H9 (cell line): ENCODE measurements at regions not wholly inside any gene's neighbourhood (a gene's known extent, or its start where the extent isn't known, plus 50 kb on each side); places are given as distances from the start of the nearest gene placed in this dataset.
"Not testable (repeated sequence)": the region's sequence is repeated elsewhere in the genome, so short reads cannot be mapped to it uniquely, and the experiment has no call there.

Experiments
- DNase-seq: peaks from one replicate; pipeline ENCODE4 v3.0.0-alpha.2; 2017
- H2AFZ ChIP-seq: one replicate; pipeline ENCODE4 v1.6.1; 2013; ENCODE audit warnings: mild to moderate bottlenecking, low read length, control low read depth, moderate library complexity
- H2AK5ac ChIP-seq: 2 replicates; pipeline ENCODE4 v1.6.1; 2013; ENCODE audit warnings: low read length, control low read depth, mixed read lengths; ENCODE audit not compliant: insufficient read length
- H2BK120ac ChIP-seq: one replicate; pipeline ENCODE4 v1.6.1; 2013; ENCODE audit warnings: low read depth, mild to moderate bottlenecking, low read length, control low read depth, inconsistent platforms; ENCODE audit not compliant: poor library complexity, severe bottlenecking
- H2BK12ac ChIP-seq: 2 replicates; pipeline ENCODE4 v1.6.1; 2013; ENCODE audit warnings: low read length, control low read depth, mixed read lengths, low read depth; ENCODE audit not compliant: insufficient read length
- H2BK15ac ChIP-seq: 2 replicates; pipeline ENCODE4 v1.6.1; 2013; ENCODE audit warnings: low read depth, low read length, control low read depth
- H2BK20ac ChIP-seq: one replicate; pipeline ENCODE4 v1.6.1; 2013; ENCODE audit warnings: low read depth, mild to moderate bottlenecking, low read length, control low read depth, inconsistent platforms; ENCODE audit not compliant: poor library complexity, severe bottlenecking
- H2BK5ac ChIP-seq: 2 replicates; pipeline ENCODE4 v1.6.1; 2013; ENCODE audit warnings: low read length, control low read depth, mixed read lengths; ENCODE audit not compliant: insufficient read length
- H3K14ac ChIP-seq: 2 replicates; pipeline ENCODE4 v1.6.1; 2013; ENCODE audit warnings: low read length, control low read depth; ENCODE audit not compliant: insufficient read depth
- H3K18ac ChIP-seq: 2 replicates; pipeline ENCODE4 v1.6.1; 2013; ENCODE audit warnings: low read depth, mild to moderate bottlenecking, mixed read lengths, low read length, control low read depth; ENCODE audit not compliant: insufficient read length
- H3K23ac ChIP-seq: 2 replicates; pipeline ENCODE4 v1.6.1; 2013; ENCODE audit warnings: low read length, control low read depth, mixed read lengths, low read depth; ENCODE audit not compliant: insufficient read length
- H3K23me2 ChIP-seq: 2 replicates; pipeline ENCODE4 v1.6.1; 2013; ENCODE audit warnings: low read depth, mild to moderate bottlenecking, mixed read lengths, low read length, control low read depth; ENCODE audit not compliant: insufficient read length, poor library complexity, severe bottlenecking
- H3K27ac ChIP-seq: 2 replicates; pipeline ENCODE4 v1.5.1; 2013; ENCODE audit warnings: low read length, control low read depth, mixed read lengths, low read depth; ENCODE audit not compliant: insufficient read length
- H3K27me3 ChIP-seq: 2 replicates; pipeline ENCODE4 v1.6.1; 2013; ENCODE audit warnings: low read length, control low read depth, inconsistent platforms; ENCODE audit not compliant: insufficient read depth
- H3K4ac ChIP-seq: 2 replicates; pipeline ENCODE4 v1.6.1; 2013; ENCODE audit warnings: low read depth, mild to moderate bottlenecking, control low read depth, inconsistent platforms, low read length, moderate library complexity
- H3K4me1 ChIP-seq: 2 replicates; pipeline ENCODE4 v1.6.1; 2013; ENCODE audit warnings: low read length, control low read depth, inconsistent platforms; ENCODE audit not compliant: insufficient read depth
- H3K4me2 ChIP-seq: 2 replicates; pipeline ENCODE4 v1.6.1; 2013; ENCODE audit warnings: low read length, control low read depth, mixed read lengths; ENCODE audit not compliant: insufficient read length, insufficient read depth
- H3K56ac ChIP-seq: 2 replicates; pipeline ENCODE4 v1.6.1; 2013; ENCODE audit warnings: low read depth, mild to moderate bottlenecking, mixed read lengths, low read length, control low read depth; ENCODE audit not compliant: insufficient read length
- H3K79me1 ChIP-seq: 2 replicates; pipeline ENCODE4 v1.6.1; 2013; ENCODE audit warnings: low read depth, mild to moderate bottlenecking, moderate library complexity, low read length, control low read depth, inconsistent platforms; ENCODE audit not compliant: insufficient read depth, poor library complexity, severe bottlenecking
- H3K79me2 ChIP-seq: 2 replicates; pipeline ENCODE4 v1.6.1; 2013; ENCODE audit warnings: low read length, control low read depth, inconsistent platforms; ENCODE audit not compliant: insufficient read depth
- H3K9ac ChIP-seq: 2 replicates; pipeline ENCODE4 v1.6.1; 2013; ENCODE audit warnings: low read length, control low read depth, mixed read lengths; ENCODE audit not compliant: insufficient read length; ENCODE audit errors: extremely low read depth
- H3K9me3 ChIP-seq: one replicate; pipeline ENCODE4 v1.6.1; 2013; ENCODE audit warnings: low read depth, low read length, inconsistent platforms; ENCODE audit not compliant: control insufficient read depth
- H3T11ph ChIP-seq: one replicate; pipeline ENCODE4 v1.6.1; 2013; ENCODE audit warnings: mild to moderate bottlenecking, low read length, control low read depth, inconsistent platforms
- H4K20me1 ChIP-seq: one replicate; pipeline ENCODE4 v1.6.1; 2013; ENCODE audit not compliant: control insufficient read depth, insufficient read length, insufficient read depth
- H4K5ac ChIP-seq: 2 replicates; pipeline ENCODE4 v1.6.1; 2013; ENCODE audit warnings: low read depth, mild to moderate bottlenecking, mixed read lengths, low read length, control low read depth; ENCODE audit not compliant: insufficient read length
- H4K8ac ChIP-seq: replicated peaks from 2 replicates; pipeline ENCODE4 v1.6.1; 2013; ENCODE audit warnings: low read length, control low read depth, mixed read lengths, low read depth; ENCODE audit not compliant: insufficient read length
- H4K91ac ChIP-seq: 2 replicates; pipeline ENCODE4 v1.6.1; 2013; ENCODE audit warnings: low read depth, mild to moderate bottlenecking, moderate library complexity, mixed read lengths, low read length, control low read depth; ENCODE audit not compliant: insufficient read length
- H3K27ac Mint-ChIP-seq, 3 experiments: 2 replicates in 2 of 3; 3 replicates in 1 of 3; pipeline ENCODE4 v1.8.0; 2020 to 2021; ENCODE audit warnings: mixed read lengths in 3 of 3, mild to moderate bottlenecking in 1 of 3, moderate library complexity in 1 of 3
- H3K27me3 Mint-ChIP-seq: 2 replicates; pipeline ENCODE4 v1.8.0; 2021; ENCODE audit warnings: low read depth, mild to moderate bottlenecking, moderate library complexity, mixed read lengths
- H3K36me3 Mint-ChIP-seq, 3 experiments: 2 replicates in 2 of 3; 3 replicates in 1 of 3; pipeline ENCODE4 v1.8.0; 2020 to 2021; ENCODE audit warnings: low read depth in 3 of 3, mixed read lengths in 3 of 3; ENCODE audit not compliant: insufficient read depth in 1 of 3
- H3K4me1 Mint-ChIP-seq, 2 experiments: 2 replicates each; pipeline ENCODE4 v1.8.0; 2020; ENCODE audit warnings: mixed read lengths in 2 of 2
- H3K4me3 Mint-ChIP-seq, 2 experiments: 2 replicates in 1 of 2; 3 replicates in 1 of 2; pipeline ENCODE4 v1.8.0; 2020 to 2021; ENCODE audit warnings: mild to moderate bottlenecking in 2 of 2, mixed read lengths in 2 of 2, moderate library complexity in 1 of 2
- H3K9me3 Mint-ChIP-seq, 2 experiments: 2 replicates in 1 of 2; 3 replicates in 1 of 2; pipeline ENCODE4 v1.8.0; 2020; ENCODE audit warnings: mild to moderate bottlenecking in 2 of 2, mixed read lengths in 2 of 2, moderate library complexity in 1 of 2
- CTCF ChIP-seq: fragments of 200-600 bp; sonication (generic); conservative IDR thresholded peaks from 3 replicates; pipeline ENCODE4 v1.8.0; 2021; ENCODE audit warnings: antibody characterized with exemption, mild to moderate bottlenecking
- WGBS: extraction: QIAGEN DNeasy Blood & Tissue Kit; methylation state at CpG from one replicate; pipeline ENCODE4 v1.1.7; 2013; ENCODE audit warnings: missing lambda C conversion rate, low lambda C conversion rate, mixed read lengths; ENCODE audit not compliant: insufficient read length; ENCODE audit errors: extremely low coverage; 5-methylcytosine and 5-hydroxymethylcytosine counted together

DNA sequence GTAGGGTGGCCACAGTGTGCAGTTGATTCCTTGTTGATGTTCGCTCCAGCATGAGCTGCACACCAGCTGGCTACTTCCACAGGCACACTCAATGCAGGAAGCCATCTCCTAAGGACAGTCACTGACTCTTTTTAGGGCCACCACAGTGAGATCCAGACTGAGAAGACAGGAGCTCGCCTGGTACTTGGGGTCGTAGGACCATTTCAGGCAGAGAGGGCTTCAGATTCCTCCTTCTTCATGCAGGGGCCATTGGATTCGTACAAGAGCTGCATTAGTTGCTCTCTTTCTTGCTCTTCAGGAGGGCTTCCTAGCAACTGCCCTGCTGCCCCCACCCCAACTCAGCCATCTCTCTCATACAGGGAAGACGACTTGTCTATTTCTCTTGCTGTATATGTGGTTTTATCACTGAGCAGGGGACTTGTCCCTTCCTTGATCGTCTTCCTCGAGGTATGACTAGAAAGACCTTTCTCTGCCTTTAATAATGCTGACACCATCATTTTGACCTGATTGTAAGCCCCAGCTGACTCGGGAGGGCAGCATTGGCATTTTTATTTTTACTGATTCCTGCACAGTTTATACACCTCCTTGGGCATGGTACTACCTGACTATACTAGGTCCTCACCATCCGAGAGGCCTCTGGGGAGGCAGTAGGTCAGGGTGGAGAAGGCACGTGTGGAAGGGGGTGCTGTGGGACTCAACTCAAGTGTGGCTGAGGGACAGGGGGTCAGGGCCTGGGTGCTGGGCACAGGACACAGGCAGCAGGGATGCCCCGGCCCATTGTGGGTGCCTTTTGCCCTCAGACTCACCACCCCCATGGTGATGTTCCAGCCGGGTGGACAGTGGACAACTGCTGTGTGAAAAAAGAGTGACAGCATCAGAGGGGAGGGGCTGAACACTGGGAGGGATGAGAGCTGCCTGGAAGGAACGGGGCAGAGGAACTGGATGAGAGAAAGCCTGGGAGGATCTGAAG is 136.7 kb upstream of the ZNF746 start:
- Histone ChIP-seq H3K9me3 (no peaks in the 10 kb centered on the region), H3K23ac (no peak overlapping the region), H3K18ac (no peak overlapping the region), H3T11ph (no peak overlapping the region), H3K27me3 (0 out of 2 replicates have a peak, but pooled peaks cover 2% of the 10 kb centered on the region), H2BK15ac (no peak overlapping the region), H4K5ac (no peak overlapping the region), H2BK120ac (no peak overlapping the region), H4K91ac (no peak overlapping the region), H4K20me1 (no peaks in the 10 kb centered on the region), H2BK12ac (no peak overlapping the region), H2BK20ac (no peak overlapping the region), H3K9ac (no peak overlapping the region), H4K8ac (no peak overlapping the region), H3K79me2 (no peaks in the 10 kb centered on the region), H2AK5ac (no peak overlapping the region), H3K56ac (no peak overlapping the region), H3K79me1 (no peaks in the 10 kb centered on the region), H2AFZ (no peak overlapping the region), H3K4ac (no peak overlapping the region), H3K27ac (no peak overlapping the region), H3K4me1 (no peaks in the 10 kb centered on the region; the same call in 1 of the 2 replicates), H3K23me2 (no peaks in the 10 kb centered on the region), H3K14ac (no peak overlapping the region), H3K4me2 (no peak overlapping the region), H2BK5ac (no peak overlapping the region)
- no CpG with 5 or more reads among the region's 13 CpGs for WGBS
- no peak for TF ChIP-seq CTCF
- H3K36me3 Mint-ChIP-seq: no peaks in the 10 kb centered on the region
- peaks cover 17% of the 10 kb centered on the region for H3K27me3 Mint-ChIP-seq
- H3K27ac Mint-ChIP-seq: no peak overlapping the region
- H3K4me1 Mint-ChIP-seq: no peaks in the 10 kb centered on the region
- peak overlapping the region in 1 of 2 experiments; percentile 38; a peak in 1 of 5 replicates for H3K4me3 Mint-ChIP-seq
- H3K9me3 Mint-ChIP-seq: no peaks in the 10 kb centered on the region
- DNase-seq: no peak

DNA sequence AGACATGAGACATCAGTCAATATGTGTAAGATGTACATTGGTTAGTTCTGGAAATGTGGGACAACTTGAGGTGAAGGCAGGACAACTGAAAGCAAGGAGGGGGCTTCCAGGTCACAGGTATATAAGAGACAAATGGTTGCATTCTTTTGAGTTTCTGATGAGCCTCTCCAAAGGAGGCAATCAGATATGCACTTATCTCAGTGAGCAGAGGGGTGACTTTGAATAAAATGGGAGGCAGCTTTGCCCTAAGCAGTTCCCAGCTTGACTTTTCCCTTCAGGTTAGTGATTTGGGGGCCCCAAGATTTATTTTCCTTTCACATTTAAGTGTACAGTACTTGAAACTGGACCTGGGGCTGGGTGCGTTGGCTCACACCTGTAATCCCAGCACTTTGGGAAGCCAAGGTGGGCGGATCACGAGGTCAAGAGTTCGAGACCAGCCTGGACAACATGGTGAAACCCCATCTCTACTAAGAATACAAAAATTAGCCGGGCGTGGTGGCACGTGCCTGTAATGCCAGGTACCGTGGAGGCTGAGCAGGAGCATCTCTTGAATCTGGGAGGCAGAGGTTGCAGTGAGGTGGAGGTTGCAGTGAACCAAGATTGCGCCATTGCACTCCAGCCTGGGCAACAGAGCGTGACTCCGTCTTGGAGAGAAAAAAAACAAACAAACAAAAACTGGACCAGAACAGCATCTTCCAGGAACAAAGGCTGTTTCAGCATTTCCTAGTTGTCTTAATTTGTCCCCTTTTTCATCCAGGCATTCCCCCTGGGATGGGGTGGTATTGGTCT is 130.9 kb upstream of the ZNF746 start:
- H3K56ac ChIP-seq, H2BK15ac ChIP-seq, H3K23ac ChIP-seq, H2AK5ac ChIP-seq, H3K23me2 ChIP-seq, H2AFZ ChIP-seq, H3K27ac ChIP-seq, H3K4ac ChIP-seq, H2BK5ac ChIP-seq, DNase-seq, H3K9ac ChIP-seq, H3K27me3 ChIP-seq, H4K91ac ChIP-seq, H3K79me1 ChIP-seq, H3K9me3 Mint-ChIP-seq, H3K14ac ChIP-seq, H3K79me2 ChIP-seq, H3K4me1 ChIP-seq, H3K9me3 ChIP-seq, H2BK12ac ChIP-seq, H3K27ac Mint-ChIP-seq, H3K4me3 Mint-ChIP-seq, H3K18ac ChIP-seq, H3K36me3 Mint-ChIP-seq, H2BK120ac ChIP-seq, H4K20me1 ChIP-seq, H4K8ac ChIP-seq, H3T11ph ChIP-seq, H3K4me2 ChIP-seq, H4K5ac ChIP-seq, H2BK20ac ChIP-seq: not testable (repeated sequence)
- H3K4me1 Mint-ChIP-seq: peaks cover 8 to 12% of the 10 kb centered on the region in 2 experiments
- WGBS: no CpG with 5 or more reads among the region's 11 CpGs
- H3K27me3 Mint-ChIP-seq: peaks cover 10% of the 10 kb centered on the region
